GM10248 (cell line): ENCODE measurements at regions not wholly inside any gene's neighbourhood (a gene's known extent, or its start where the extent isn't known, plus 50 kb on each side); places are given as distances from the start of the nearest gene placed in this dataset.
"Not testable (repeated sequence)": the region's sequence is repeated elsewhere in the genome, so short reads cannot be mapped to it uniquely, and the experiment has no call there.

Experiments
- CTCF ChIA-PET: fragments of 300-600 bp; sonication (Branson Sonifier 250); formaldehyde crosslinking; extraction: SDS; loops from one replicate; lab custom pipeline; 2021; ENCODE audit warnings: antibody characterized with exemption; lab: Yijun Ruan, JAX
- POLR2A ChIA-PET: fragments of 350-650 bp; sonication (Branson Sonifier 250); formaldehyde crosslinking; extraction: SDS; loops from one replicate; lab custom pipeline; 2020; ENCODE audit warnings: antibody characterized with exemption; lab: Yijun Ruan, JAX
- DNase-seq: peaks from one replicate; pipeline ENCODE4 v3.0.0; 2012; ENCODE audit errors: extremely low spot score
- CTCF ChIP-seq: IDR thresholded peaks from 2 replicates; pipeline ENCODE4 v1.5.1; 2012; ENCODE audit warnings: mild to moderate bottlenecking, low read depth; ENCODE audit errors: extremely low read depth, missing control alignments, control extremely low read depth

DNA sequence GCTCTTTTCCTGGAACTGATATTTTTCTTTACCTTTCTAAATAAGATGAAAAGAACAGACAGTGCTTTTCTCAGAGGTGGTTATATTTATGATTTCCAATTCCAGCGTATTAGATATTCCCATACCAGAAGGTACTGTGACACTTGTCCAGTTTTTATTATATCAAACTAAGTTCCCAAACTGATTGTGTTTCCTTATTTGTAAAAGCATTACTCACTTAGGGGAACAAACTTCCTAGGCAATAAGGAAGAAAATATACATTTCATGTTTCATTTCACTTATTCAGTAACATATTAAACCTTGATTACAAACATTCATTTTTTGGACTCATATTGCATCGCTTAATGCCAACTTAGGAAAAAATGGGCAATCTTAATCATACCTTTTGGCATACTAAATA, 1480.0 kb upstream of the NUDT12 start:
- no peak for DNase-seq
- TF ChIP-seq CTCF: no peak
- CTCF ChIA-PET: no interaction called here

GRCh38 chr5:105036814-105037213, 1474.2 kb upstream of the NUDT12 start:
- DNase-seq, CTCF ChIA-PET, POLR2A ChIA-PET: not testable (repeated sequence)

More for the DNA sequence above, 1480.0 kb upstream of the NUDT12 start:
- POLR2A ChIA-PET: no interaction called here

- ChIA-PET POLR2A (no interaction called here), CTCF (no interaction called here)
- no peak for TF ChIP-seq CTCF
These were observed 1471.8 kb upstream of the NUDT12 start for GRCh38 chr5:105034401-105034763.

GRCh38 chr5:105033637-105034400, 1471.2 kb upstream of the NUDT12 start:
- ChIA-PET CTCF (interaction anchor here (1.5 kb wide), 1 partner anchor 17 kb away, joined by 3 read pairs; no protein-coding TSS in a partner anchor), POLR2A (no interaction called here)
- TF ChIP-seq CTCF: no peak
- DNase-seq: no peak

More at GRCh38 chr5:105034401-105034763, 1471.8 kb upstream of the NUDT12 start:
- no peak for DNase-seq

DNA sequence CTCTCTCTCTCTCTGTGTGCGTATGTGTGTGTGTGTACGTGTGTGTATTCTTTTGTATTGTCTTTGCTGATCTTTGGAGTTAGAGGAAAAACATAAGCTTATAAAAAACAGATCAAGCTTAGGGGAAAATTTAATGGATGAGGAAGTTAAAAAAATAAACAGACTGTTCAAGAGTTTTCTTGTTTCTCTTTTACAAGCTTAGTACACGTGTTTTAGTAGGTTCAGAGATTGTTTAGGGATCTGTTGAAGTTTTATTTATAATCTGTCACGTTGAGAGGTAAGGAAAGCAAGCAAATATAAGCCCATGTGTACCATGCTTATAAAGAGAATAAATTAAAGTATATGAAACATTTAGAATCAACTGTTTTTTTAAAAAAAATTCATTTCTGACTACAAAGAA, 1470.3 kb upstream of the NUDT12 start:
- CTCF ChIA-PET: interaction anchor here (1.4 to 1.5 kb wide), 2 partner anchors 10 to 18 kb away, joined by 3 read pairs; no protein-coding TSS in a partner anchor

GRCh38 chr5:105030153-105030552, 1467.6 kb upstream of the NUDT12 start:
- ChIA-PET POLR2A (no interaction called here), CTCF (no interaction called here)
- no peak for TF ChIP-seq CTCF
- DNase-seq: no peak

More for the DNA sequence above, 1470.3 kb upstream of the NUDT12 start:
- POLR2A ChIA-PET: no interaction called here
- no peak for DNase-seq
- TF ChIP-seq CTCF: no peak

- no peak for DNase-seq
- ChIA-PET POLR2A (no interaction called here), CTCF (no interaction called here)
- no peak for TF ChIP-seq CTCF
These were observed 1452.5 kb upstream of the NUDT12 start for GRCh38 chr5:105015098-105015497.
